ENCODE measurements at regions not wholly inside any gene's neighbourhood (a gene's known extent, or its start where the extent isn't known, plus 50 kb on each side); places are given as distances from the start of the nearest gene placed in this dataset.

DNA sequence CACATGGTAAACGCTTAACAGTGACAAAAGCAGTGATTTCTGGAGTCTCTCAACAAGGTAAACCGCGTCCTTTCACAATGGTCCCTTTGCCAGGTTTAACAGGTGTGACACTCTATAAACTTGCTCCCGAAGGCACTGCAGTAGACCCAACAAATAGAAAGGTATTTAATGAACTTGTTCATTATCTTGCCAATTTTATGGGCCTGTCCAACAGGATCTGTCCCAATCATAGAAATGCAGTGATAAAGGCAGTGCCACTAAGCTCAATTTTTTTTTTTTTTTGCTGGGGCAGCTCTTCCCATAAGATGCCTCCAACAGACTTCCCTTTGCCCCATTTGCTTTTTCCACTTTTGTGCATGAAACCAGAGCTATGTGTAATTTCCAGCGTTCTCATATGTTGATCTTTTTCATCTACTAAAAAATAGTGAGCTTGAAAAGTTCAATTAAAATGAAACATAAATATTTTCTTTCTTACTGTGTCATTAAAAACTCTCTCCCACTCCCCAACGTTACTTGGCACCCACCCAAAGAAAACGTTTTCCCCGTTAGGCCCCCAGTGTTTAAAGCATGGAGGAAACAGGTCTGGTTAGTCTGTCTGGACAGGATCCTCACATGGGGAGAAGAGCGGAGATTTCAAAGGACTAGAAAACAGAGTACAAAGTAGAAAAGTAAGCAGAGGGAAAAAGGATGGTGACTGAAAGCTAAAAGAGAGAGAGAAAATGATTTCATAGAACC, 80.9 kb upstream of the SPATA31D4 start:
- no peak for DNase-seq

DNA sequence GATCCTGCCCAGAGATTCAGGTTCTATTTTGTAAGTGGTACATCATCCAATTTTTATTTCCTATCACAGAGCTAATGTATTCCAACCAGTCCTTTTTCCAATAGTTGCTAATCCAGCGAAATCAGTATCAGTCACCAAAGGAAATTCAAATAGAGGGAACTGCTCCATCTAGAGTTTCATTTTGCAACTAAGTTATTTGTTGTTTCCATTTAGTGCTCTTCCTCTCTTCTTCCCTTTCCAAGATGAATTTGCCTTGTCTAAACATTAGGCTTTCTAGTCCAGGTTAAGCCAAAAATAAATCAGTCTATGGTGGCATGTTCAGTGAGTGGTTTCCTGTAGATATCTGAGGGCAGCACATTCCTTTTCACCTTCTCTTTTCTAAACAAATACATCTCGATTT, 79.8 kb upstream of the SPATA31D4 start:
- DNase-seq, result peak; percentile 31

- no peak for DNase-seq
Measured at GRCh38 chr9:81849631-81850259, 78.5 kb upstream of the SPATA31D4 start.

GRCh38 chr9:81850724-81851123, 77.5 kb upstream of the SPATA31D4 start:
- DNase-seq, result no peak

DNA sequence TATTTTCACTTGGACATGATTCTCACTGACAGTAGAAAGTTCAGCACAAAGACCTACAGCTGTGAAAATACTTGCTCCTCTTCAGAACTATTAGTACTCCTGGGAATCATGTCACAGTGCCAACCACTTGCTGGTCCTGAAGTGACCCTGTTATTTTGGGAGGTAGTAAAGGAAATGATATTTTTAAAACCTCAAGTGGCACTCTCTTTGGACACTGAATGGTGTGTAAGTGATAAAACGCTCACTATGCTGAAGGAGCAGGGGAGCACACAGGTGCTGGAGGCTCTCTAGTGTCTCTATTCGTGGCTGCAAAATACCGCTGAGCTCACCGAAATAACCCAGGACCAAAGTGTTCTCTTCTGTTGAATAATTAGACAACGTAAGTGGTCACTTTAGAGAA, 76.9 kb upstream of the SPATA31D4 start:
- DNase-seq, result no peak

DNA sequence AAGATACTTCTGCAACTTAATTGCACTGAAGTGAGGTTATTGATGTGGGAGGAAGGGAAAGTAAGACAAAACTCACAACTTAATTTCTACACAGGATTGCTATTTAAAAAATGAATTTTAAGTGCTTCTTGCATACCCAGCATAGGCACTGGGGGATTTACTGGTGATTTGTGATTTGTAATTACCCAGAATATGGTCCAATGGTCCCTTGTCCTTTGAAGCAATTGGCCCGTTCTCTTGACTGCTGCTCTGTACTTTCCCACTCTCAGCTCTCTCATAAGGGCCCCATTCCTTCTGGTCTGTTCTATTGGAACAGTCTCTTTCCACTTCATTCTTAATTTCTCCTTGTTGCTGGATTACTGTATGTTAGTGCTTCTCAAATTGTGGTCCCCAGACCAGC, 75.4 kb upstream of the SPATA31D4 start:
- no peak for DNase-seq

DNA sequence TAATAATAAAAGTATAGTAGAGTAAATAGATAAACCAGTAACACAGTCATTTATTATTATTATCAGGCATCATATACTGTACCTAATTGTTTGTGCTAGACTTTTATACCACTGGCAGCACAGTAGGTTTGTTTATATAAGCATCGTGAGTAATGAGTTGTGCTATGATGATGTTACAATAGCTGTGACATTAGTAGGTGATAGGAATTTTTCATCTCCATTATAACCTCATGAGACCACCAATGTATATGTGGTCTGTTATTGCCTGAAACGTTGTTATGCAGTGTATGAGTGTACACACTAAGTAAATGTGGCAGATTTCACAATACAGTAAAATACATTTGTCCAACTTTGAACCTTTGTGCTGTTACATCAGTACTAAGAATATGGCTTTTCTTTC, 72.7 kb upstream of the SPATA31D4 start:
- peak; percentile 67 for DNase-seq

GRCh38 chr9:81858657-81859430, 69.4 kb upstream of the SPATA31D4 start:
- no peak for DNase-seq

- DNase-seq, result no peak
Measured at GRCh38 chr9:81860581-81860980, 67.6 kb upstream of the SPATA31D4 start.

DNA sequence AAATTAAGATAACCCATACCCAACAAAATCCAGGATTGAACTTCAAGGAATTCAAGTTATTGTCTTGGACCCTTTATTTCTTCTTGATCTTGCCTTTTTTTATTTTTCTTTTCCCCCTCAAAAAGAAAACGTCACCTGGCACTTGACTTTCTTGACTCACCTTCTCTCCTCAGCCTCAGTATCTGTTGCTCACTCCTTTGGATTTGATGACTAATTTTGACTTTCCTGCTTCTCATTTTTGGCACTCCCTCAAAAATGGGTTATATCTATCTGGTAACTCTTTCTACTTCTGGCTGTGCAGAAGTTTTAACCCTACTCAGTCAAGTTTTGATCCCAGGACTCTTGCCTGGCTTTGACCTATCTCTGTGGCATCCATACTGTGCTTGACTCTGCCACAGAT, 66.6 kb upstream of the SPATA31D4 start:
- peak; percentile 68 for DNase-seq

DNA sequence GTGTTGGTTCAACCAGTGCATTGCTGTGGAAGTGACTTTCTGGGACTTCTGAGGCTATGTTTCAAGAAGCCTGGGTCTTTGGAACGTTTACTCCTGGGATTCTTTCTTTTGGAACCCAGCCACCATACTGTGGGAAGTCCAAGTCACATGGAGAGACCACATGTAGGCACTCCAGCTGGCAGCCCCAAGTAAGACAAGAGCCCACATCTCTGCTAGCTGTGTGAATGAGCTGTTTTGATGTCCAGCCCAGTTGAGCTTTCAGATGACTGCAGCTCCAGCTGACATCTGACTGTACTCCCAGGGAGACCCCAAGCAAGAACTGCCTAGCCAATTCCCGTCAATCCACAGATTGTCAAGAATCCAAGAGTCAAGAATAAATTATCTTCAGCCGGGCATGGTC, 60.1 kb upstream of the SPATA31D4 start:
- DNase-seq, result peak; percentile 29

GRCh38 chr9:81871695-81872094, 56.5 kb upstream of the SPATA31D4 start:
- peak; percentile 82 for DNase-seq

- DNase-seq, result no peak
Measured at GRCh38 chr9:81874250-81874649, 54.0 kb upstream of the SPATA31D4 start.

GRCh38 chr9:81874931-81875330, 53.3 kb upstream of the SPATA31D4 start:
- DNase-seq, result peak; percentile 68

GRCh38 chr9:81877047-81877446, 51.2 kb upstream of the SPATA31D4 start:
- no peak for DNase-seq

All from fibroblast of skin of back (primary cell).